ENCODE measurements at regions not wholly inside any gene's neighbourhood (a gene's known extent, or its start where the extent isn't known, plus 50 kb on each side); places are given as distances from the start of the nearest gene placed in this dataset.

GRCh38 chr3:88469216-88469615 lies 319.5 kb downstream of the C3orf38 start:
- TF ChIP-seq EP300 (IDR thresholded peaks at IDR 0.05), result no peak
- TF ChIP-seq POLR2AphosphoS5 (IDR thresholded peaks at IDR 0.05), result no peak
- TF ChIP-seq, protein P1, sequence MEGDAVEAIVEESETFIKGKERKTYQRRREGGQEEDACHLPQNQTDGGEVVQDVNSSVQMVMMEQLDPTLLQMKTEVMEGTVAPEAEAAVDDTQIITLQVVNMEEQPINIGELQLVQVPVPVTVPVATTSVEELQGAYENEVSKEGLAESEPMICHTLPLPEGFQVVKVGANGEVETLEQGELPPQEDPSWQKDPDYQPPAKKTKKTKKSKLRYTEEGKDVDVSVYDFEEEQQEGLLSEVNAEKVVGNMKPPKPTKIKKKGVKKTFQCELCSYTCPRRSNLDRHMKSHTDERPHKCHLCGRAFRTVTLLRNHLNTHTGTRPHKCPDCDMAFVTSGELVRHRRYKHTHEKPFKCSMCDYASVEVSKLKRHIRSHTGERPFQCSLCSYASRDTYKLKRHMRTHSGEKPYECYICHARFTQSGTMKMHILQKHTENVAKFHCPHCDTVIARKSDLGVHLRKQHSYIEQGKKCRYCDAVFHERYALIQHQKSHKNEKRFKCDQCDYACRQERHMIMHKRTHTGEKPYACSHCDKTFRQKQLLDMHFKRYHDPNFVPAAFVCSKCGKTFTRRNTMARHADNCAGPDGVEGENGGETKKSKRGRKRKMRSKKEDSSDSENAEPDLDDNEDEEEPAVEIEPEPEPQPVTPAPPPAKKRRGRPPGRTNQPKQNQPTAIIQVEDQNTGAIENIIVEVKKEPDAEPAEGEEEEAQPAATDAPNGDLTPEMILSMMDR (IDR thresholded peaks at IDR 0.05), result no peak
- no peak for TF ChIP-seq POLR2A (IDR thresholded peaks at IDR 0.05)

All from stomach (tissue), 4 donors.